Colon (tissue), 2 donors: ENCODE measurements at regions not wholly inside any gene's neighbourhood (a gene's known extent, or its start where the extent isn't known, plus 50 kb on each side); places are given as distances from the start of the nearest gene placed in this dataset.
"Not testable (repeated sequence)": the region's sequence is repeated elsewhere in the genome, so short reads cannot be mapped to it uniquely, and the experiment has no call there.

ENCODE experiments used
- FAIRE-seq: peaks from 2 replicates; lab custom pipeline; 2012; peaks lifted over from hg19 to GRCh38; lab: Jason Lieb, UNC
- donor health status: control.
- donor health status: control.

DNA sequence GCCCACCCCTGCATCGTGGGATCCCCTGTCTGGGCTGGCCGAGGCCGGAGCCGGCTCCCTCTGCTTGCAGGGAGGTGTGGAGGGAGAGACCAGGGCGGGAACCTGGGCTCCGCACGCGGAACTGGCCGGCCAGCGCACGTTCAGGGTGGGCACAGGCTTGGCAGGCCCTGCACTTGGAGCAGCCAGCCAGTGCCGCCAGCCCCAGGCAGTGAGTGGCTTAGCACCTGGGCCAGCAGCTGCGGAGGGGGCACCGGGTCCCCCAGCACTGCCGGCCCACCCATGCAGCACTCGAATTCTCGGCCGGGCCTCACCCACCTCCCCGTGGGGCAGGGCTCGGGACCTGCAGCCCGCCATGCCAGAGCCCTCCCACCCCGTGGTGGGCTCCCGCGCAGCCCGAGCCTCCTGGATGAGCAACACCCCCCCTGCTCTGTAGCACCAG, 422.6 kb downstream of the AMY1C start:
- FAIRE-seq = no peak

DNA sequence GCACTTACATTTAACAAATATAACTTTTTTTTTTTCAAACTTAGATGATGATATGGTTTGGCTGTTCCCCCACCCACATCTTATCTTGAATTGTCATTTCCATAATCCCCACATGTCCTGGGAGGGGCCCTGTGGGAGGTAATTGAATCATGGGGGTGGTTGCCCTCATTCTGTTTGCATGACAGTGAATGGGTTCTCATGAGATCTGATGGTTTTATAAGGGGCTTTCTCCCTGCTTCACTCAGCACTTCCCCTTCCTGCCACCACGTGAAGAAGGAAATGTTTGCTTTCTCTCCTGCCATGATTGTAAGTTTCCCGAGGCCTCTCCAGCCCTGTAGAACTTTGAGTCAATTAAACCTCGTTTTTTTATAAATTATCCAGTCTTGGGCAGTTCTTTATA, 432.6 kb downstream of the AMY1C start:
- FAIRE-seq = no peak

- no peak for FAIRE-seq
Measured at GRCh38 chr1:104189207-104189606, 439.5 kb downstream of the AMY1C start.

DNA sequence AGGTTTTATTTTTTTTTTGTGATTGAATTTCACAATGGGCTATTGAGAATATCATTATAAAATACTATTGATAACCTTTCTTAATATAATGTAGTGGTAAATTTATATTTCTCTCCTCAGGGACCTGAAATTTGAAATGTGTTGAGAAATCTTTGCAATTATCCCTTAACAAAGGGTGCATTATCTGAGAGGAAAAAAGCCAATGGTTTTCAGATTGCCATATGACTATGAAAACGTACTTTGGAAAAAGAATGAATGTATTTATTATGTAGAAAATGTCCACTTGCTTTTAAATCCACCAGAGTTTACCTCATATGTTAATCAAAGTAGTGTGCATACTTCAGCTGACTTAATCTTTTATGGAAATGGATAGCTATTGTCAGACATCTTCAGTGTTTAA, 441.1 kb downstream of the AMY1C start:
- no peak for FAIRE-seq

DNA sequence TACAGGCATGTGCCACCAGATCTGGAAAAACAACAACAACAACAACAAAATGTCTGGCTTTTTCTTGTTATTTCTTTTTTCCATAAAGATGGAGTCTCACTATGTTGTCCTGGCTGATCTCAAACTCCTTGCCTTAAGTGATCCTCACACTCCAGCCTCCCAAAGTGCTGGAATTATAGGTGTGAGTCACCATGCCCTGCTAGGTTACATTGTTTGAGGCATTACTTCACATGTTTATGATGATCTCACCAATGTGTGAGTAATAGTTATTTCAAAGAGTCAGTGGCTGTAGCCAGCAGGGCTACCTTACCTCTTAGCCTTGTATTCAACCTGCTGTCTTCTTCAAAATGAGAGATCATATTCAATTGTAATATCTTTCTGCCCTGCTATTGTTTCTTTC, 445.7 kb downstream of the AMY1C start:
- FAIRE-seq = no peak

- FAIRE-seq = no peak
Measured at GRCh38 chr1:104196136-104196535, 446.4 kb downstream of the AMY1C start.

GRCh38 chr1:104197516-104197915, 447.8 kb downstream of the AMY1C start:
- FAIRE-seq = no peak

DNA sequence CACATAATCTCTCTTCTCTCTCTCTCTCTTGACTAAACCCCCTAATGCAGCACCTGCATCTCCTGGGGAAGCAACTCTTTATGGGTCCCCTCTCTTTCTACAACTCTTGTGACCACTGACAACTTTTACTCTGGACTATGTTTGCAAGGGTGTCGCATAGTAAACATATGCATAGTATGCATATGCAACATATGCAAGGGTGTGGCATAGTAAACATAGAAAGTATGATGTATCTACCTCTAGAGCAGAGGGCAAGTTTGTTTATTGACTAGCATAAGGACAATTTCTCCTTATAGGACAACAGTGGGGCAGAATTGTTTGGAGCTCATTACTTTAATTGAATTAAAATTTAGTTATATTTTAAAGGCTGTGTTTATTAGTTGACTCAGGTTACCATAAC, 462.5 kb downstream of the AMY1C start:
- no peak for FAIRE-seq

DNA sequence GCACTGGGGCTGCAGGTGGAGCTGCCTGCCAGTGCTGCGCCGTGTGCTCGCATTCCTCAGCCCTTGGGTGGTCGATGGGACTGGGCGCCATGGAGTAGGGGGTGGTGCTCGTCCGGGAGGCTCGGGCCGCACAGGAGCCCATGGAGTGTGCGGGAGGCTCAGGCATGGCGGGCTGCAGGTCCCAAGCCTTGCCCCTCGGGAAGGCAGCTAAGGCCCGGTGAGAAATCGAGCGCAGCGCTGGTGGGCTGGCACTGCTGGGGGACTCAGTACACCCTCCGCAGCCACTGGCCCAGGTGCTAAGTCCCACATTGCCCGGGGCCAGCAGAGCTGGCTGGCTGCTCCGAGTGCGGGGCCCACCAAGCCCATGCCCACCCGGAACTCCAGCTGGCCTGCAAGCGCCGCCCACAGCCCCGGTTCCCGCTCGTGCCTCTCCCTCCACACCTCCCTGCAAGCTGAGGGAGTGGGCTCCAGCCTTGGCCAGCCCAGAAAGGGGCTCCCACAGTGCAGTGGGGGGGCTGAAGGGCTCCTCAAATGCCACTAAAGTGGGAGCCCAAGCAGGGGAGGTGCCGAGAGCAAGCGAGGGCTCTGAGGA, 467.8 kb downstream of the AMY1C start:
- FAIRE-seq = not testable (repeated sequence)

GRCh38 chr1:104229860-104230259, 480.2 kb downstream of the AMY1C start:
- no peak for FAIRE-seq

DNA sequence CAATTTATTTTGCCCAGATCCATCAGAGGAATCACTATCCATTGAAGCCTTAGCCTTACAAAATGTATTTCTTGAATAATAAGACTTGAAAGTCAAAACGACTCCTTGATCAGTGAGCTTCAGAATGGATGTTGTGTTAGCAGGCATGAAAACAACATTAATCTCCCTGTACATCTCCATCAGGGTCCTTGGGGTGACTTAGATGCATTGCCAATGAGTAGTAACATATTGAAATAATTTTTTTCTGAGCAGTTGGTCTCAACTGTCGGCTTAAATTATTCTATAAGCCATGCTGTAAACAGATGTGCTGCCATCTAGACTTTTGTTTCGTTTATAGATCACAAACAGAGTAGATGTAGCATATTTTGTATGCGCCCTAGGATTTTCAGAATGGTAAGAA, 482.0 kb downstream of the AMY1C start:
- no peak for FAIRE-seq

GRCh38 chr1:104235141-104235540, 485.4 kb downstream of the AMY1C start:
- FAIRE-seq = no peak

DNA sequence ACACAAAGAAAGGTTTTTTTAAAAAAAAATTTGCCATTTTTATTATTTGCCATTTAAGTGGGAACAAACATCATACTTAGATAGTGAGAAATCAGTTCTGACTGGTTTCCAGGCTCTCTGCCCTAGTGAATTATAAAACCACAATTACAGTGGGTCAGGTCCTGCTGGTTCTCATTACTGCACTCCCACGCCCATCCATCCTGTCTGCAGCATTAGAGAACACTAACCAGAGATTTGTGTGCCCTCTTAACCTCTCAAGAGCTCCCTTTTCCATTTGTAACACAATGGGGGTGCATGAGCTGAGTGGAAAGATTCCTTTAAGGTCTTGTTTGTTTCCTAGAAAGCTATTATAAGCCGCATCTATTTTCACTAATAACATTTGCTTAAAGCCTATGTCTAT, 489.3 kb downstream of the AMY1C start:
- no peak for FAIRE-seq

GRCh38 chr1:104248385-104248784, 498.7 kb downstream of the AMY1C start:
- FAIRE-seq = no peak

- FAIRE-seq = no peak
Measured at GRCh38 chr1:104259481-104259880, 509.8 kb downstream of the AMY1C start.

GRCh38 chr1:104263110-104263509, 513.4 kb downstream of the AMY1C start:
- FAIRE-seq = not testable (repeated sequence)

- FAIRE-seq = no peak
Measured at GRCh38 chr1:104264521-104264920, 514.8 kb downstream of the AMY1C start.

- no peak for FAIRE-seq
Measured at GRCh38 chr1:104265163-104265562, 515.5 kb downstream of the AMY1C start.

DNA sequence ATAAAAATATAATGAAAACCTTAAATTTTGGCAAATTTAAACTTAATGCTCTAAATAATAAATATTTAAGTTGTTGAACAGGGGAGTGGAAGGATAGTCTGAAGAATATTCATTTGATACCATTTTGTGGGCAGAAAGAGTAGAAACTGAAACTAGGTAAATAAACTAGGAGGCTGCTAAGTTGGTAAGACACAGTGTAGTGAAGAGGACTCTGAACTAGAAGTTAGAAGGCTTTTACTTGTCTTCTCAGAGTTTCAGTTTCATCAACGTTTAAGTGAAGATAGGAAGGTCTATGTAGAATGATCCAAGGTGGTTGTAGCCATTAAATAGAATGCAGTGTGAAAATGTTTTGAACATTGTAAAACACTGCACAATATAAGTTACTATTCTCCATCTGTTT, 516.9 kb downstream of the AMY1C start:
- no peak for FAIRE-seq

- FAIRE-seq = not testable (repeated sequence)
Measured at GRCh38 chr1:104288322-104288721, 538.6 kb downstream of the AMY1C start.

DNA sequence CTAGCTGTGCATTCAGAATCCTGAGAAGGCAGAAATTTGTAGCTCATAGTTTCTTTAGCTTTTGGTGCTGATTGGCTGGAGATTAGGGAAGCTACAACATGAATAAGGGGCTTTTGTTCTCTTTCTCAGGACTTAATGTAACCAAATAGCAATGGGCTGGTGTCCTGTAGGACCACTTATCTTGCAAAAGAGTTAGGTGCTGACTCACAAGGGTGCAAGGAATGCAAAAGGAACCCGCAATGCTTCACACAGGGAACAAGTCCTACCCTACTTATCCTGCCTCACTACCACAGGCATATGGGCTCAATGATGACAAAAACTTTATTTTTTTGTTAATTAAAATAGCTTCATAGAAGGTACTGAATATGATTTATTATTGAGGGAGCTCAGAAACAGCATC, 541.5 kb downstream of the AMY1C start:
- FAIRE-seq = no peak

GRCh38 chr1:104294259-104294658, 544.6 kb downstream of the AMY1C start:
- FAIRE-seq = no peak

DNA sequence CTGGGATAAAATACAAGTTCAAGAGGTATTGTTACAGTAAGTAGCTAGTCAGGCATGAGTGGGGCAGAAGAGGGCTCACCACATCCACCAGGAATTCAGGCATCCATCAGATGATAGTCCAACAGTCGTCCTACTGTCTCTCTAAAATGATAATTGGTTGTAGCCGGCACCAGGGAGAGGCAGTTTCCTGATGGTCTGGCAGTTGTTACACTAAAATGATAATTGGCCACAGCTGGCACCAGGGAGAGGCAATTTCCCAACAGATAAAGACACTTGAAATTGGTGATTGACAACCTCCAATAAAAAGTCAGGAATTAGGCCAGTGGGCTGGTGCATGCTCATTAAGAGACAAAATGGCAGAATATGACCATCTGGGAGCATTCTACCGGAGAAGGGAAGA, 545.8 kb downstream of the AMY1C start:
- FAIRE-seq = no peak

DNA sequence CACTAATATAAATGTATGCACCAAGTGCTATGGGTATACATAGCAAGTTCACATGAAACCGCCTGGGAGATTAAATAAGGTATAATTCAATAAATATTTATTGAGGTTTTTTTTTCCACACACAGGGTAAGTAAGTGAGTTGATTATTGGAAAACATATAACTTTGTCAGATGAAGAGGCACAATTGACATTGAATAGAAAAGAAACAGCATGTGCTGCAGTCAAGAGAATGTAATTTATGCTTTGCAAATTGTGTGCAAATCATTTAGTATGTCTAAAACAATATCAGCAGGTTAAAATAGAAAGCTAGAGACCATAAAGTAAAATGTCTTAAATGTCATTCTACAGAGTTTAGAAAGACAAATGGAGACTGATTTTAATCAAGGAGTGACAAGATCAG, 560.0 kb downstream of the AMY1C start:
- no peak for FAIRE-seq

DNA sequence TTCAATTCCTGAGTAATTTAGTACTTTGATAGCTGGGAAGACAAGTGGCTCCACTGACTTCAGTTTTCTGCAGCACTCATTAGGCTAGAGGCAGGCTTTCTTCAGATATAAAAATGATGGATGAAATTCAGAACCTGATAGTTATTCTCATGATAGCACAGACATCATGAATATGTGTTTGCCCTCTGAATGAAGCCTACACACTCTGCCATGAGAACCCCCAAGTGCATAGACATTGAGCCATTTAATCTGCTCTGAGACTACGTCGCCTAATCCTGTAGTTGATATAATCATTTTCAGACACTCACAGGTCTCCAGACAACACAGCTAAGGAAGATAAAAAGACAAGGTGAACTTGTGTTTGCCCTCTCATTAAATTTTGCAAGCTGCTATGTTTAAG, 566.1 kb downstream of the AMY1C start:
- FAIRE-seq = no peak
